ENCODE measurements at regions not wholly inside any gene's neighbourhood (a gene's known extent, or its start where the extent isn't known, plus 50 kb on each side); places are given as distances from the start of the nearest gene placed in this dataset.

- no peak for DNase-seq (ENCODE audit: low read depth in 2 of 3, low spot score in 2 of 3)
Measured at GRCh38 chr15:61640756-61641155, 411.7 kb upstream of the RORA start.

GRCh38 chr15:61639491-61639890 lies 410.4 kb upstream of the RORA start:
- no peak for DNase-seq (ENCODE audit: low read depth in 2 of 3, low spot score in 2 of 3)

GRCh38 chr15:61634837-61635236 lies 405.7 kb upstream of the RORA start:
- no peak for DNase-seq (ENCODE audit: low read depth in 2 of 3, low spot score in 2 of 3)

- DNase-seq (ENCODE audit: low read depth in 2 of 3, low spot score in 2 of 3) = no peak
Measured at GRCh38 chr15:61633951-61634350, 404.8 kb upstream of the RORA start.

GRCh38 chr15:61629269-61629668 lies 400.2 kb upstream of the RORA start:
- DNase-seq (ENCODE audit: low read depth in 2 of 3, low spot score in 2 of 3) = no peak

- no peak for DNase-seq (ENCODE audit: low read depth in 2 of 3, low spot score in 2 of 3)
Measured at GRCh38 chr15:61624950-61625349, 395.8 kb upstream of the RORA start.

GRCh38 chr15:61623746-61624145 lies 394.6 kb upstream of the RORA start:
- DNase-seq (ENCODE audit: low read depth in 2 of 3, low spot score in 2 of 3) = no peak

- no peak for DNase-seq (ENCODE audit: low read depth in 2 of 3, low spot score in 2 of 3)
Measured at GRCh38 chr15:61621865-61622264, 392.8 kb upstream of the RORA start.

GRCh38 chr15:61621146-61621545 lies 392.0 kb upstream of the RORA start:
- peak in 2 of 3 donors; percentile 21 to 37 for DNase-seq (ENCODE audit: low read depth in 2 of 3, low spot score in 2 of 3)

GRCh38 chr15:61620151-61620550 lies 391.0 kb upstream of the RORA start:
- DNase-seq (ENCODE audit: low read depth in 2 of 3, low spot score in 2 of 3) = no peak

GRCh38 chr15:61613729-61614128 lies 384.6 kb upstream of the RORA start:
- DNase-seq (ENCODE audit: low read depth in 2 of 3, low spot score in 2 of 3) = no peak

- DNase-seq (ENCODE audit: low read depth in 2 of 3, low spot score in 2 of 3) = no peak
Measured at GRCh38 chr15:61613138-61613537, 384.0 kb upstream of the RORA start.

GRCh38 chr15:61612111-61612510 lies 383.0 kb upstream of the RORA start:
- no peak for DNase-seq (ENCODE audit: low read depth in 2 of 3, low spot score in 2 of 3)

- no peak for DNase-seq (ENCODE audit: low read depth in 2 of 3, low spot score in 2 of 3)
Measured at GRCh38 chr15:61605343-61605742, 376.2 kb upstream of the RORA start.

GRCh38 chr15:61598655-61599054 lies 369.6 kb upstream of the RORA start:
- no peak for DNase-seq (ENCODE audit: low read depth in 2 of 3, low spot score in 2 of 3)

- DNase-seq (ENCODE audit: low read depth in 2 of 3, low spot score in 2 of 3) = peak in 1 of 3 donors; percentile 1
Measured at GRCh38 chr15:61584410-61584809, 355.3 kb upstream of the RORA start.

GRCh38 chr15:61582092-61582491 lies 353.0 kb upstream of the RORA start:
- no peak for DNase-seq (ENCODE audit: low read depth in 2 of 3, low spot score in 2 of 3)

GRCh38 chr15:61575597-61575996 lies 346.5 kb upstream of the RORA start:
- DNase-seq (ENCODE audit: low read depth in 2 of 3, low spot score in 2 of 3) = no peak

- no peak for DNase-seq (ENCODE audit: low read depth in 2 of 3, low spot score in 2 of 3)
Measured at GRCh38 chr15:61571026-61571425, 341.9 kb upstream of the RORA start.

- DNase-seq (ENCODE audit: low read depth in 2 of 3, low spot score in 2 of 3) = no peak
Measured at GRCh38 chr15:61564785-61565184, 335.7 kb upstream of the RORA start.

- no peak for DNase-seq (ENCODE audit: low read depth in 2 of 3, low spot score in 2 of 3)
Measured at GRCh38 chr15:61558172-61559136, 329.4 kb upstream of the RORA start.

GRCh38 chr15:61556037-61556648 lies 327.0 kb upstream of the RORA start:
- DNase-seq (ENCODE audit: low read depth in 2 of 3, low spot score in 2 of 3) = no peak
